Left renal cortex interstitium (tissue), 4 donors: ENCODE measurements at regions not wholly inside any gene's neighbourhood (a gene's known extent, or its start where the extent isn't known, plus 50 kb on each side); places are given as distances from the start of the nearest gene placed in this dataset.

Experiments used
- DNase-seq, 4 donors: peaks; one replicate each; pipeline ENCODE4 v3.0.0-alpha.2; 2013; ENCODE audit warnings: low read depth in 4 of 4, low spot score in 2 of 4, missing footprints in 1 of 4

GRCh38 chr12:105733579-105733978, 403.1 kb downstream of the C12orf75 start:
- no peak for DNase-seq

- no peak for DNase-seq
Measured at GRCh38 chr12:105736498-105736897, 402.3 kb downstream of the NUAK1 start.

DNA sequence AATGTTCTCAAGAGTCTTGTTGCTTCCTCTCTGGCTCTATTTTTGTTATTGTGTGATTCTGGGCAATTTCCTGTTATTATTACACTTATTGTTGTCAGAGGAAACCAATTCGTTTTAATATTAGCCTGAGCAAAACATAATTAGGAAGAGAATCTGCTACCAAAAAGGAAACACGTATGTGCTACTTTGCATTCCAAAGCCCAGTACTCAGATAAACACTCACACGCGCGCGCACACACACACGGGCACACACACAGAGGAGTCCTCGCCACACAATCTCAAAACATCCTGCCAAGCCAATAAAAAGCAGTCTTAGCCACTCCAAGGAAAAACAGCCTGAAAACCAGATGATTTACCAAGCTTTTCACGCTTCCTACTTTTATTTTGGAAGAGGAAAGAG, 400.7 kb downstream of the NUAK1 start:
- no peak for DNase-seq

DNA sequence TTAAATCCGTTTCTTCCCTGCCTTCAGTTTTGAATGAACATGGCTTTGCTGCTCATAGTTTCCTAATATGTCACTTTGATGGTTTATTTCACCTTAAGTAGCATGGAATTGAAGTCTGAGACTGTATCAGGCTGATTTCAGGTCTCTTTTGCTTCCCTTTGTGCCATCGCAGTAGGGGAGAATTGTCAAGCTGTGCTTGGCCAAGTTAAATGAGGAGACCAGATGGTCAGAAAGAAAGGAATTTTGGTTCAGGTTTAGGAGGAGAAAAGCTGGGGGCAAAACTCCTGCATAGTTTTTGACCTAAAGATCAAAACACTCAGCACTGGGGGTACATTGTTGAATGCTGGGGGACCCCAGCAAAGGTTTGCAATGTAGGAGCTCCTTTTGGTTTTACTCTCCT, 398.4 kb downstream of the NUAK1 start:
- no peak for DNase-seq

DNA sequence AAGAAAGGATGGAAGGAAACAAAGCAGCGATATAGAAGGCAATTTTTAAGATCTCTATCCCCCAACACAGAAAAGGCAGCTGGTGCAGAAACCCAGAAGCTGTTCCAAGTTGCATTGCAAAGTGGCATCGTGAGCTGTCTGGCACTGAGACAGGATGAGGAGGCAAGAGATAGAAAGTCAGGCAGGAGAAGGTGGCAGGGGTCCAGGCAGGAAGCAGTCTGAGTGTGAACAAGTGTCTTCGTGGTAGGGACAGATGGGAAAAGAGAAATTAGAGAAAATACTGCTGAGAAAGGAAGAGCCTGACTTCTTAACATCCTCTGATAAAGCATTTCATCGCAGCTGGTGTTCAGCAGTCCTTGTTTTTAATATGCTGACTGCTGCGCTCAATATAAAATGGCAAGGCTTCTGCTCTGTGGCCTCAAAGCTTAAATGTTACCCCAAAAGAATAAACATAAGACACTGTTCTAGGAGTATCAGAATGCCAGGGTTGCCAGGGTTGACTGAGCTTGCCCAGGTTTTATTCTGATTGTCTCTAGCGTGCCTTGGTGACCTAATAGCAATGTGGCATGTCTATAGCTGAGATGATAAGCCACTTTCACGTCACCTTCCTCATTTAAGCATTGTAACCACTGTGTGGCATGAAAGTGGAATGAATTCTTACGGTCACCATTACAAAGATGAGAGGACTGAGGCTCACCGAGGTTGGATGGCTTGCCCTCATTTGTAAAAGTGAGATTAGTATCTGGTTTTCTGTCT, 397.6 kb downstream of the NUAK1 start:
- DNase-seq: no peak

GRCh38 chr12:105741786-105742566, 396.8 kb downstream of the NUAK1 start:
- DNase-seq: no peak

GRCh38 chr12:105742567-105742874, 396.2 kb downstream of the NUAK1 start:
- no peak for DNase-seq

DNA sequence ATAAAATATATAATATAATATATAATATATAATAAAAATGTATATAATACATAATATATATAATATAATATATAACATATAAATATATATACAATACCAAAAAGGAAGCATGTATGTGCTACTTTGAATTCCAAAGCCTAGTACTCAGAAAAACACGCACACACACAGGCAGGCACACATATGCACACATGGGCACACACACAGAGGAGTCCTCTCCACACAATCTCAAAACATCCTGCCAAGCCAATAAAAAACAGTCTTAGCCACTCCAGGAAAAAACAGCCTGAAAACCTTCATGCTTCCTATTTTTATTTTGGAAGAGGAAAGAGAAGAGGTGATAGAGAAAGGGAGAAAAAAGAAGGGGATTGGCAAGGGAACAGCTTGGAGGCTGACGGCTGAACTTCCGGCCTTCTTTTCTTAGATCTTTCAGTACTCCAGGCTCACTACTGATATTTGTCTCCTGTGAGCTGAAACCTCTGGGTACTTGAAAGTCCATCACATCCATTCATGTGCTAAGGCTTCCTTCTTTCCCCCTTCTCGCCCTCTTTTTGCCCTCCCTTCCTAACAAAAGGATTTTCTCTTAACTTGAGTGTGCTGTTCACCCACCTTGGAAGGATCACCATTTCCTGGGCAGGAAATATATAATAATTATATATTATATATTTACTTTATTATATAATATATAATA, 394.2 kb downstream of the NUAK1 start:
- no peak for DNase-seq

DNA sequence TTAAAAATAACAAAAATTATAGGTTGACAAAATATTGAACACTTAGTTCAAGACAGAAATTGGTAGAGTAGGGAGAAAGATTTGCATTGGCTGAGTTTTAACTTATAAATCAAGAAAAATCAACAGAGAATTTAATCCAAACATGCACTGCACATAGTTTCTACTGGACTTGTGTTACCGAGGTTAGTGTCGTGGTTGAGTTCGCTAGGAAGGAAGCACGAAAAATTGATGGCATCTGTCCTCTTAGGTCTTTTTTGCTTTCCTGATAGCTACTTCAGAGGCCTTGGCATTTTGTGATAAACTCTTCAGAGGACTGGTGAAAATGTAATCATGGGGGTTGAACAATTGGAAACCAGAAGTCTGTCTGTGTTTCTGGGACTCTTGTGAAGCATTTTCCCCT, 392.9 kb downstream of the NUAK1 start:
- no peak for DNase-seq

DNA sequence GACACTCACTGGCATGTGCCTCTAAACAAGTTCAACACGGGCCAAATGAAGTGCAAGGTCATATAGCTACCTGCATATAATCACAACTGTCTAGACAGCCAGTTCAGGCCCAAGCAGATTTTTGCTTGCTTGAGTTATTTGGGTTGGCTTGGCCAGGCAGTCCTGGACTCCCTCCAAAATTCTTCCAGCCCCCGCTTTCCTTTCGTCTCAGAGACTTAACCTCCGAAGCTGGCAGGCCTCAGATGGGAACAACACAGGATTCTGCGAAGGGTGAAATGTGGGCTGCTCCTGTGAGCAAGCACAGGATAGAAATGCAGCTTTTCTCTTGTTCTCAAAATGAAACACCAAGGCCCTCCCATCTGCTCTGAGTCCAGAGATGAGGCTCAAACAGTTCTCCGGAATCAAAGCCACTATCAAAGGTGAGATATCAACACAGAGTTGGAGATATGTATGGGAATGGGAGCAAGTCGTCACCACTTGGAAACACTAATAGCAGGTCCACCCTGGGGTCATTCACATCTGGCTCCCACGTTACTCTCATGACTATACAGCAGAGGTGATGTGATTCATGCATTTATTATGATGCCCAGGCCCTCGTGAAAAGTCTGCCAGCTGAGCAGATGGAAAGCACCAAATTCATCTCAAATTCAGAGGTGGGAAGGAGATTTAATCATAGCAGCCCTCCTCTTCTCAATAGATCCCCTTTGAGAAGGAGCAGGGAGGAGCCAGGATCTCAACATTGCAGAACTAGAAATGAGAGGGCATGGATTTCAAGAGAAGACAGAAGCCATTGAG, 389.8 kb downstream of the NUAK1 start:
- no peak for DNase-seq

GRCh38 chr12:105750096-105750495, 388.7 kb downstream of the NUAK1 start:
- DNase-seq: no peak

- no peak for DNase-seq
Measured at GRCh38 chr12:105754313-105754712, 384.4 kb downstream of the NUAK1 start.

GRCh38 chr12:105756961-105757360, 381.8 kb downstream of the NUAK1 start:
- no peak for DNase-seq

DNA sequence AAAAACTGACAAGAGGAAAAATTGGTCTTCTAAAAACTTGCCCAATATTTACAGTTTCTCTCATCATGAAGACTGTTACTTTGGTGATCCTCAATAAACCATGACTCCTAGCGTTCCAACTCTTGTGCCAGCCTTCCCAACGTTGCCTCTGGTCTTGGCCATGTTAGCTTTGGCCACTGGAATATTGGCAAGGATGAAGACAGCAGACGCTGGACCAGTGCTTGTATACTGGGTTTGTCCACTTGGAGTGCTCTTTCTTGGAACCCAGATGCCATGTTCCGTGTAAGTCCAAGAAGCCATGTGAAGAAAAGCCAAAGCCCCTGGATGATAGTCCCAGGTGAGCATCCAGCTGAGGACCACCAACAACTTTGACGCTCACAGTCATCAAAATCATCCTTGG, 379.6 kb downstream of the NUAK1 start:
- no peak for DNase-seq

- no peak for DNase-seq
Measured at GRCh38 chr12:105761075-105761474, 377.7 kb downstream of the NUAK1 start.

- no peak for DNase-seq
Measured at GRCh38 chr12:105764216-105764835, 374.4 kb downstream of the NUAK1 start.

- no peak for DNase-seq
Measured at GRCh38 chr12:105765053-105766014, 373.4 kb downstream of the NUAK1 start.

GRCh38 chr12:105766029-105766428, 372.7 kb downstream of the NUAK1 start:
- DNase-seq: no peak

DNA sequence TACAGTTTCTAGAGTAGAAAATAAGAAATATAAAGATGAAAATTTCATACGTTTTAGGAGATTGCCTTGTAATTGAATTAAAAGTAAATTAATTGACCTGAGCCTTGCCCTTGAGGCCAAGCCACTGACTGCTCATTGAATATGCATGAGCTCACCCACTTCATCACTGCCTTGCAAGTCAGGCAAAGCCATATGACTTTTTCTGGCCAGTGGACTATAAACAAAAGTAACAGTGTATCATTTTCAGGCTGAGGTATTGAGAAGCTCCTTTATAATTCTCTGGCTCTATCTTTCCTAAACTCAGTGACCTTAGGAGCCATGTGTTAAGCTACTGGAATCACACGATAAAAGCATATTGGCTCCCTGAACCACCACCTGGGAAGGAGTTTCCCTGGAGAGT, 369.3 kb downstream of the NUAK1 start:
- DNase-seq: no peak
